Fibroblast of villous mesenchyme (primary cell): ENCODE measurements at regions not wholly inside any gene's neighbourhood (a gene's known extent, or its start where the extent isn't known, plus 50 kb on each side); places are given as distances from the start of the nearest gene placed in this dataset.

Source experiments
- DNase-seq: peaks from one replicate; pipeline ENCODE4 v3.0.0-alpha.2; 2010; ENCODE audit warnings: low read depth
- H3K4me3 ChIP-seq: 2 replicates; pipeline ENCODE4 v1.5.1; 2011; ENCODE audit warnings: low read depth, mild to moderate bottlenecking, low read length
- TF ChIP-seq, protein P1 (sequence below): IDR thresholded peaks from 2 replicates; pipeline ENCODE4 v1.5.1; 2012; ENCODE audit warnings: low read depth, mild to moderate bottlenecking, low read length; ENCODE audit not compliant: insufficient read depth

DNA sequence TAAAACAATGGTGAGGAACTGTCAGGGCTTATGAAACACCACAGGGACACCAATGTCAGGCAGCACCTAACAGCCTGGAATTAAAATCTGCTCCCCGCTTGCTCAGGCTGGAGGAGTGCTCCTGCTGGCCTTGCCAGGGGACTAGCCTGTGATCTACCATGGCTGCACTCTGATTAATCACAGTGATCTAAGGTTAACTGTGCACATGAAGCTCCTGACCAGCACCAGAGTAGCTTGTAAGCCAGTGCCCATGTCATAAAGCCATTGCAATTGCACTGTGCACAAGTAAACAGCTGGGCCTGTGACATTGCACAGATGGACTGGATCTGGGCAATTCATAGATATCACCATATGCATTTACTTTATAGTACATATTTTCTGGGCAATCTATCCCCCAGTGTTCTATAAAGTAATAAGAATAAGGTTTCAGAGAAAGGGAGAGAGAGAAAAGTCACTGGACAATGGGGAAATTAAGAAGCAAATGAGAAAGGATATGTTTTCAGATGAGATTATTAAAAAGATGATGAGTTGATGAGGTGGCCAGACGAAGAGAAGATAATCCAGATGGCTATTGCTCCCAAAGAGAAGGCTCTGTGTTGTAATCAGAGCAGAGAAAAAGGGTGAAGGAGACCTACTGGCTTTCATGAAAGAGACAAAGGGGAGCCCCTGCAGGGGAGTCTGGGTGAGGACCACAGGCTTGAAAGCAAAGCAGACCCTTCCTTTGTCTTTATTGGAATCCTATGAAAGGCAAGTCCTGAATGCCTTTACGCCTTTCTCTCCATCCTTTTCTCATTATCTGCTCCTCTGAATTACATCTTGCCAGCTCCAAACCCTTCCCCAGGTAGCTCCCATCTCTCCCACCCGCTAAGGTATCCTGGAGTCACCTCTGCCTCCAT lies 145.8 kb downstream of the SLC38A6 start:
- H3K4me3 ChIP-seq, result no peak overlapping the region
- TF ChIP-seq, protein P1, sequence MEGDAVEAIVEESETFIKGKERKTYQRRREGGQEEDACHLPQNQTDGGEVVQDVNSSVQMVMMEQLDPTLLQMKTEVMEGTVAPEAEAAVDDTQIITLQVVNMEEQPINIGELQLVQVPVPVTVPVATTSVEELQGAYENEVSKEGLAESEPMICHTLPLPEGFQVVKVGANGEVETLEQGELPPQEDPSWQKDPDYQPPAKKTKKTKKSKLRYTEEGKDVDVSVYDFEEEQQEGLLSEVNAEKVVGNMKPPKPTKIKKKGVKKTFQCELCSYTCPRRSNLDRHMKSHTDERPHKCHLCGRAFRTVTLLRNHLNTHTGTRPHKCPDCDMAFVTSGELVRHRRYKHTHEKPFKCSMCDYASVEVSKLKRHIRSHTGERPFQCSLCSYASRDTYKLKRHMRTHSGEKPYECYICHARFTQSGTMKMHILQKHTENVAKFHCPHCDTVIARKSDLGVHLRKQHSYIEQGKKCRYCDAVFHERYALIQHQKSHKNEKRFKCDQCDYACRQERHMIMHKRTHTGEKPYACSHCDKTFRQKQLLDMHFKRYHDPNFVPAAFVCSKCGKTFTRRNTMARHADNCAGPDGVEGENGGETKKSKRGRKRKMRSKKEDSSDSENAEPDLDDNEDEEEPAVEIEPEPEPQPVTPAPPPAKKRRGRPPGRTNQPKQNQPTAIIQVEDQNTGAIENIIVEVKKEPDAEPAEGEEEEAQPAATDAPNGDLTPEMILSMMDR, result no peak
- DNase-seq, result no peak

DNA sequence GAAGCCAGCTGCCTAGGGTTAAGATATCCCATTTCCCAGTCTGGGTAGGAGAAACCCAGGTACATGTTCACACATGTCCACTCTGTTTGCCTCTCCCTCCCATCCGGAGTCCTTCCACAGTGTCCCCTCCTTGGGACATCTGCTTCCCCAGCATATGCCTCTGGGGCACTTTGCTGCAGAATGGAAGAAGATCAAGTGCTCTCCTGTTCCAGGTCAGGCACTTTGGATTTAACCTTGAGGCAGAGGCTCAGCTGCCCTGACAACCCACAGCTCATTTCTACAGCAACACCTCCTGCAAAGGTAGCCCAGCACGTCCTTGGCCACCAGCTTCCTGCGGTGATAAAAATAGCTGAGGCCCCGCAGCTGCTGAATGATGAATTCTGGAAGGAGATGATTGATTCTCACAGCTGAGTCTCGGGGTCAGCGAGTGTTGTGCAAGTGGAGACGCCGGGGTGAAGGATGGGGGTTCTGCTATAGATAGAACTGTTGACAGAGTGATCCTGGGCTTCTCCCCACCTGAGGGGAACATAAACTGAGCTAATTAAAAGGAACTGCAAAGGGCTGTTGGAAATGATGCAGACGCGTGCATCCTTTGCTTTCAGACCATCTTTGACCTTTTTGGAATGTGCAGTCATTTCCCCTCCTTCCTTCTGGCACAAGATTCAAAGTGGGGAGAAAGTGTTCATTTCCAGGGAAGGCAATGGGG lies 145.0 kb downstream of the SLC38A6 start:
- no peak for DNase-seq
- TF ChIP-seq, protein P1, result no peak
- no peak overlapping the region for H3K4me3 ChIP-seq

DNA sequence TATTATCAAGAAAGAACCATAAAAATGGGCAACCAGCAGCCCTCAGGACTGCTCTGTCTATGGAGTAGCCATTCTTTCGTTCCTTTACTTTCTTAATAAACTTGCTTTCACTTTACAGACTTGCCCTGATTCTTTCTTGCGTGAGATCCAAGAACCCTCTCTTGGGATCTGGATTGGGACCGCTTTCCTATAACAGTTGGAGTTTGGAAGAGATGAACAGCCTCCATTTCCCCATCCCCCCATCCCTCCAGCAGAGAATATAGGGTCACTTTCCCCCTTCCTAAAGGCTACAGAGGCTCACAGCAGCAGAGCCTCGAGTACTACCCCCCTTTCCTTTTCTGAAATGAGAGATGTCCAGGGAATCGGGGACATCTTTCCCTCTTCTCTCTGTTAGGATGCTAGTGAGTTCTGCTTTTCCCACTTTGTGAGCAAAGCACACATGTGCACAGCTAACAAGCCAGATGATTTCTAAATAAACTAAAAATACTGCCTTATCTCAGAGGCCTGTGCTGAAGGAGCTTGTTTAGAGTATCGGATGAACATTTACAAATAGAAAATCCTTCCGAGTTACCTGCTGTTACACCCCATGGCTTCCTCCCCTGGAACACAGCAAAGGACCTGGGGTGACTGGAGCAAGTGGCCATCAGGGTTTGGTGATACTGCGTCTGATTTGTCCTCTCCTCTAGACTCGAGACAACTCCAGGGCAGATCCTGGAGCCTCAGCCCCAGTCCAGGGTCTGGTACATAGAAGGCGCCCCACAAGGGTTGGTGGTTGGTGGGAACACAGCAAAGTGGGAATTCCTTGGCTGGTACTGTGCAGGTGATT lies 144.2 kb downstream of the SLC38A6 start:
- no peak overlapping the region for H3K4me3 ChIP-seq
- DNase-seq, result no peak
- TF ChIP-seq, protein P1, result no peak

DNA sequence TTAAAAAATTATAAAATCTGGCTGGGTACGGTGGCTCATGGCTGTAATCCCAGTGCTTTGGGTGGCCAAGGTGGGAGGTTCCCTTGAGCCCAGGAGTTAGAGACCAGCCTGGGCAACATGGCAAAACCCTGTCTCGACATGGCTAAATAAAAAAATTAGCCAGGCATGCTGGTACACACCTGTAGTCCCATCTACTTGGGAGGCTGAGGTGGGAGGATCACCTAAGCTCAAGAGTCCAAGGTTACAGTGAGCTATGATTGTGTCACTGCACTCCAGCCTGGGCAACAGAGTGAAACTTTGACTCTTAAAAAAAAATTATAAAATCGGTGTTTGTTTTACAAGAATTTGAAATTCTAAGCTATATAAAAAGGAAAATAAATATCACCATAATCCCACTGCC lies 141.8 kb downstream of the SLC38A6 start:
- no peak overlapping the region for H3K4me3 ChIP-seq
- TF ChIP-seq, protein P1, result no peak
- DNase-seq, result no peak

DNA sequence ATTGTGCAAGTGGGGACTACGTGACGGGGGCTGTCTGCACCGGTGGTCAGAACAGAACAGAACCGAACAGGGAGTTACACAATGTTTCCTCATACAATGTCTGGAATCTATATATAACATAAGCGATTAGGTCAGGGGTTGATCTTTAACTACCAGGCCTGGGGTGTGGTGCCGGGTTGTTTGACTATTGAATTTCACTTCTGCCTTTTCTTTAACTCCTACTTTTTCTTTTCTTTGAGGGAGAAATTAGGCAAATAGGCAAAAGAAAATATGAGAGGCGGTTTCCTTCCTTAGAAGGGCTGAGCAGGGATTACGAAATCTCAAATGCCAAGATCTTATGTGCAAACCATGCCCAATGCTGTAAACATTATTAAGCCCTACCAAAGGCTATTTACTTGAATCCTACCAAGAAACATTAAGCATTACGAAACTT lies 140.3 kb downstream of the SLC38A6 start:
- TF ChIP-seq, protein P1, result no peak
- DNase-seq, result peak; percentile 80
- no peak overlapping the region for H3K4me3 ChIP-seq

DNA sequence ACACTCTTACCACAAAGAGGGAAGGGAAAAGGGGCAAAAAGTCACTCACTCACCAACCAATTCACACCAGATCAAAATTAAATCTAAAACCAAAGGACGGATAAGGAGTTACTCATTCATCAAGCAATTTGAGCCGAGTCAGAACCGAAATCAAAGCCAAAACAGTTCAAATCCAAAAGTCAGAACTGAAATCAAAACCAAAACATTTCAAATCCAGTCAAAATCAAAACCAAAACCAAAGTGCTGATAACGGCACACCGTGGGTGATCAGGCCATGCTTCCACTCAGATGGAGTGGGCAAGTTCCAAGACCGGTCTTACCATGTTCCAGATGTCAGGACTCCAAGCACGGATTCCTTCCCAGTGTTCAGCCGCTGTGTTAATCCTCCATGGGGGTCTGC lies 139.5 kb downstream of the SLC38A6 start:
- TF ChIP-seq, protein P1, result no peak
- no peak overlapping the region for H3K4me3 ChIP-seq
- DNase-seq, result no peak
